NB4 (cell line): ENCODE measurements at regions not wholly inside any gene's neighbourhood (a gene's known extent, or its start where the extent isn't known, plus 50 kb on each side); places are given as distances from the start of the nearest gene placed in this dataset.

Source experiments
- MYC ChIP-seq: IDR thresholded peaks from 2 replicates; pipeline ENCODE4 v1.6.1; 2011; ENCODE audit warnings: low read depth, low read length
- POLR2A ChIP-seq: IDR thresholded peaks from 2 replicates; pipeline ENCODE4 v1.6.1; 2011; ENCODE audit warnings: mild to moderate bottlenecking; ENCODE audit not compliant: insufficient read length; ENCODE audit errors: extremely low read depth

GRCh38 chr2:23270810-23271209, 114.2 kb upstream of the KLHL29 start:
- TF ChIP-seq POLR2A (no peak), MYC (no peak)
